CD14-positive monocyte (primary cell): ENCODE measurements at regions not wholly inside any gene's neighbourhood (a gene's known extent, or its start where the extent isn't known, plus 50 kb on each side); places are given as distances from the start of the nearest gene placed in this dataset.

Experiments
- DNase-seq, 3 donors: peaks; one replicate each; pipeline ENCODE4 v3.0.0-alpha.2; 2011 to 2022
- H2AFZ ChIP-seq: 2 replicates; pipeline ENCODE4 v1.6.0; 2012; ENCODE audit warnings: mild to moderate bottlenecking, low read depth, low read length, inconsistent platforms; ENCODE audit not compliant: insufficient read depth, poor library complexity, severe bottlenecking
- H3K27ac ChIP-seq, 2 donors: 1 replicate in 1 of 2; 2 replicates in 1 of 2; pipeline ENCODE4 v1.5.1; 2012 to 2013; ENCODE audit warnings: low read length in 2 of 2, control low read depth in 1 of 2, inconsistent platforms in 1 of 2, low read depth in 1 of 2, mild to moderate bottlenecking in 1 of 2
- H3K27me3 ChIP-seq, 2 donors: one replicate each; pipeline versions ENCODE4 v1.6.0 to v1.6.1; 2011 to 2013; ENCODE audit warnings: low read length in 2 of 2; ENCODE audit not compliant: control insufficient read depth in 2 of 2, insufficient read depth in 2 of 2
- H3K36me3 ChIP-seq, 2 donors: replicated peaks in 1 of 2; 1 replicate in 1 of 2; 2 replicates in 1 of 2; pipeline versions ENCODE4 v1.5.1 to v1.6.1; 2012 to 2013; ENCODE audit warnings: low read length in 2 of 2, control low read depth in 1 of 2, inconsistent platforms in 1 of 2, mild to moderate bottlenecking in 1 of 2; ENCODE audit not compliant: insufficient read depth in 2 of 2, control insufficient read depth in 1 of 2
- H3K4me1 ChIP-seq, 2 donors: 1 replicate in 1 of 2; 2 replicates in 1 of 2; pipeline versions ENCODE4 v1.5.1 to v1.6.1; 2012 to 2013; ENCODE audit warnings: low read length in 2 of 2, control low read depth in 1 of 2, inconsistent platforms in 1 of 2, mild to moderate bottlenecking in 1 of 2, moderate library complexity in 1 of 2; ENCODE audit not compliant: insufficient read depth in 2 of 2, control insufficient read depth in 1 of 2
- H3K4me2 ChIP-seq: replicated peaks from 2 replicates; pipeline ENCODE3; 2012; ENCODE audit warnings: low read length, moderate library complexity, mild to moderate bottlenecking; ENCODE audit not compliant: poor library complexity, severe bottlenecking; ENCODE audit errors: extremely low read depth
- H3K4me3 ChIP-seq, 3 experiments: fragments of 200-600 bp in 1 of 3; sonication (generic) in 1 of 3; replicated peaks in 1 of 3; 1 replicate in 2 of 3; 2 replicates in 1 of 3; pipeline ENCODE4 v1.5.1; 2011 to 2013; ENCODE audit warnings: low read length in 3 of 3, mild to moderate bottlenecking in 3 of 3, control low read depth in 2 of 3, low read depth in 2 of 3, inconsistent platforms in 1 of 3, moderate library complexity in 1 of 3
- H3K79me2 ChIP-seq: 2 replicates; pipeline ENCODE4 v1.6.0; 2012; ENCODE audit warnings: mild to moderate bottlenecking, control low read depth, inconsistent platforms, low read length, moderate library complexity; ENCODE audit not compliant: insufficient read depth
- H3K9ac ChIP-seq: 2 replicates; pipeline ENCODE4 v1.6.0; 2017; ENCODE audit warnings: low read length, mild to moderate bottlenecking; ENCODE audit not compliant: insufficient read depth, poor library complexity, severe bottlenecking
- H3K9me3 ChIP-seq, 2 donors: replicated peaks in 1 of 2; 1 replicate in 1 of 2; 2 replicates in 1 of 2; pipeline versions ENCODE4 v1.5.1 to v1.6.1; 2012 to 2013; ENCODE audit warnings: low read length in 2 of 2, control low read depth in 1 of 2; ENCODE audit not compliant: control insufficient read depth in 1 of 2, insufficient read depth in 1 of 2
- H4K20me1 ChIP-seq: 2 replicates; pipeline ENCODE4 v1.6.0; 2012; ENCODE audit warnings: mild to moderate bottlenecking, low read length, control low read depth, moderate library complexity; ENCODE audit not compliant: insufficient read depth
- H3K27ac Mint-ChIP-seq, 7 donors: one replicate each; pipeline ENCODE4 v1.8.0; 2020; ENCODE audit warnings: mild to moderate bottlenecking in 7 of 7, mixed read lengths in 7 of 7, moderate library complexity in 6 of 7, inconsistent platforms in 2 of 7
- H3K27me3 Mint-ChIP-seq, 3 donors: one replicate each; pipeline ENCODE4 v1.8.0; 2021 to 2022; ENCODE audit warnings: low read depth in 3 of 3, mild to moderate bottlenecking in 3 of 3, mixed read lengths in 3 of 3, moderate library complexity in 3 of 3, inconsistent platforms in 1 of 3
- H3K36me3 Mint-ChIP-seq, 2 donors: one replicate each; pipeline ENCODE4 v1.8.0; 2020; ENCODE audit warnings: mixed read lengths in 2 of 2, inconsistent platforms in 1 of 2, mild to moderate bottlenecking in 1 of 2
- H3K4me1 Mint-ChIP-seq: one replicate; pipeline ENCODE4 v1.8.0; 2020; ENCODE audit warnings: mild to moderate bottlenecking, mixed read lengths
- H3K4me3 Mint-ChIP-seq, 2 donors: one replicate each; pipeline ENCODE4 v1.8.0; 2020; ENCODE audit warnings: mild to moderate bottlenecking in 2 of 2, mixed read lengths in 2 of 2, moderate library complexity in 1 of 2
- H3K9me3 Mint-ChIP-seq, 7 donors: one replicate each; pipeline ENCODE4 v1.8.0; 2020 to 2022; ENCODE audit warnings: mixed read lengths in 7 of 7, mild to moderate bottlenecking in 6 of 7, moderate library complexity in 6 of 7, inconsistent platforms in 2 of 7
- WGBS: methylation state at CpG from one replicate; pipeline ENCODE4 v1.1.5; 2013; ENCODE audit warnings: missing lambda C conversion rate; ENCODE audit not compliant: insufficient coverage; 5-methylcytosine and 5-hydroxymethylcytosine counted together
- intact Hi-C, 2 donors: fragments of 100-400 bp; cut with micrococcal nuclease; formaldehyde crosslinking; loops; one replicate each; pipeline versions ENCODE4 v1.15.0 to v1.15.1; 2023
- TF ChIP-seq, protein P1 (sequence below): fragments of 200-600 bp; IDR thresholded peaks from one replicate; pipeline ENCODE4 v1.8.0; 2022; ENCODE audit warnings: antibody characterized with exemption, mild to moderate bottlenecking

DNA sequence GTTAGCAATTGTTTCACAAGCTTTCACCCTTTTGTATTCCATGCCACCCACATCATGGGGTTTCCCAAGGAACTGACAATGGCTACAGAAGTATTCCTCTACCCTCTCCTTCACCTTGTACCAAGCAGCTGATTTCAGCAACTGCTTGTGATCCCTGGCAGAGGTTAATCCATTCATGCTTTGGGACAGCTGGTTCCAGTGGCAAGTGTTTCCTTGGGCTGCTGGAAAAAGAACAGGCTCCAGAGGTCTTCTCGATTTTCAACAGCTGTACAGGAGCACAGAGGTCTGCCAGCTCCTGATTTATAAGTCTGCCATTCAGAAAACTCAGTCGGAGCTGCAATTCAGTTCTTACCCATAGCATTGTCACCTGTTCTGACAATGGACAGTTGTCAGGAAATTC, 239.2 kb upstream of the CWC22 start:
- Mint-ChIP-seq H3K9me3 (peaks cover 0 to 6% (median 0%) of the 10 kb centered on the region in 7 donors), H3K27ac (no peak overlapping the region), H3K4me3 (no peak overlapping the region), H3K36me3 (no peaks in the 10 kb centered on the region), H3K4me1 (no peaks in the 10 kb centered on the region), H3K27me3 (no peaks in the 10 kb centered on the region)
- Histone ChIP-seq H2AFZ (no peak overlapping the region), H3K9me3 (no peaks in the 10 kb centered on the region), H3K27ac (no peak overlapping the region), H3K9ac (no peak overlapping the region), H3K27me3 (no peaks in the 10 kb centered on the region), H3K36me3 (no peaks in the 10 kb centered on the region), H3K79me2 (no peaks in the 10 kb centered on the region), H3K4me2 (no peak overlapping the region), H4K20me1 (no peaks in the 10 kb centered on the region), H3K4me3 (no peak overlapping the region), H3K4me1 (no peaks in the 10 kb centered on the region)
- WGBS: 69% methylated on average over 2 of the region's 2 CpGs
- no peak for DNase-seq
- TF ChIP-seq, protein P1, sequence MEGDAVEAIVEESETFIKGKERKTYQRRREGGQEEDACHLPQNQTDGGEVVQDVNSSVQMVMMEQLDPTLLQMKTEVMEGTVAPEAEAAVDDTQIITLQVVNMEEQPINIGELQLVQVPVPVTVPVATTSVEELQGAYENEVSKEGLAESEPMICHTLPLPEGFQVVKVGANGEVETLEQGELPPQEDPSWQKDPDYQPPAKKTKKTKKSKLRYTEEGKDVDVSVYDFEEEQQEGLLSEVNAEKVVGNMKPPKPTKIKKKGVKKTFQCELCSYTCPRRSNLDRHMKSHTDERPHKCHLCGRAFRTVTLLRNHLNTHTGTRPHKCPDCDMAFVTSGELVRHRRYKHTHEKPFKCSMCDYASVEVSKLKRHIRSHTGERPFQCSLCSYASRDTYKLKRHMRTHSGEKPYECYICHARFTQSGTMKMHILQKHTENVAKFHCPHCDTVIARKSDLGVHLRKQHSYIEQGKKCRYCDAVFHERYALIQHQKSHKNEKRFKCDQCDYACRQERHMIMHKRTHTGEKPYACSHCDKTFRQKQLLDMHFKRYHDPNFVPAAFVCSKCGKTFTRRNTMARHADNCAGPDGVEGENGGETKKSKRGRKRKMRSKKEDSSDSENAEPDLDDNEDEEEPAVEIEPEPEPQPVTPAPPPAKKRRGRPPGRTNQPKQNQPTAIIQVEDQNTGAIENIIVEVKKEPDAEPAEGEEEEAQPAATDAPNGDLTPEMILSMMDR: no peak
- intact Hi-C loops: no loop called here

DNA sequence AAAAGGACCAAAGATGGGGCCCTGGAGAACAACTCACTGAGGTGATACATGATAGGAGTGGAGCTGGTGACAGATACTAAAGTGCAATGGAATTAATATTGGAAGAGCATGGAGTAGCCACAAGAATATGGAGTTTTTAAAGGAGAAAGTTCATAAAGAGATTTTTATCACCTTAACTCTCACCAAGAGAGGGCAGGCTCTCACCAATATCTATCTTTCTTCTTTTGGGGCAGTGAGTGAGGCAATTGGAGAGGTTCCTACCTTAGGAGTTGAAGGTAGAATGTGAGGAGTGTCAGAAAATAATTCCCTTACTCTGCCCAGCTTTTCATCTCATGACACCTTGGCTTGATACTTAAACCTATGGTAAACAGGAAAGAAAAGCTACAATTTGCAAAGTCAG, 233.7 kb upstream of the CWC22 start:
- Histone ChIP-seq H3K4me1 (no peaks in the 10 kb centered on the region), H3K27me3 (no peaks in the 10 kb centered on the region), H3K9me3 (no peaks in the 10 kb centered on the region), H3K9ac (no peak overlapping the region), H3K27ac (no peak overlapping the region), H3K4me2 (no peak overlapping the region), H3K4me3 (no peak overlapping the region), H4K20me1 (no peaks in the 10 kb centered on the region), H2AFZ (no peak overlapping the region), H3K79me2 (no peaks in the 10 kb centered on the region), H3K36me3 (no peaks in the 10 kb centered on the region)
- intact Hi-C loops: no loop called here
- no peaks in the 10 kb centered on the region for H3K36me3 Mint-ChIP-seq
- DNase-seq: no peak
- no peaks in the 10 kb centered on the region for H3K4me1 Mint-ChIP-seq
- no peaks in the 10 kb centered on the region for H3K27me3 Mint-ChIP-seq
- TF ChIP-seq, protein P1: no peak
- no peak overlapping the region for H3K4me3 Mint-ChIP-seq
- H3K9me3 Mint-ChIP-seq: peaks cover 0 to 14% (median 3%) of the 10 kb centered on the region in 7 donors
- no peak overlapping the region for H3K27ac Mint-ChIP-seq
